Mucosa of rectum (tissue), 2 donors: ENCODE measurements at regions not wholly inside any gene's neighbourhood (a gene's known extent, or its start where the extent isn't known, plus 50 kb on each side); places are given as distances from the start of the nearest gene placed in this dataset.

Experiments used
- H3K27ac ChIP-seq, 2 donors: one replicate each; pipeline ENCODE4 v1.7.0; 2013; ENCODE audit warnings: inconsistent platforms in 2 of 2, low read depth in 2 of 2, low read length in 2 of 2
- H3K27me3 ChIP-seq, 2 donors: one replicate each; pipeline ENCODE4 v1.7.0; 2013; ENCODE audit warnings: low read length in 2 of 2; ENCODE audit not compliant: control insufficient read depth in 2 of 2, insufficient read depth in 2 of 2
- H3K36me3 ChIP-seq, 2 donors: one replicate each; pipeline ENCODE4 v1.7.0; 2013; ENCODE audit warnings: low read length in 2 of 2; ENCODE audit not compliant: control insufficient read depth in 2 of 2, insufficient read depth in 2 of 2
- H3K4me1 ChIP-seq, 2 donors: one replicate each; pipeline ENCODE4 v1.7.0; 2013; ENCODE audit warnings: low read length in 2 of 2, mild to moderate bottlenecking in 1 of 2; ENCODE audit not compliant: control insufficient read depth in 2 of 2, insufficient read depth in 2 of 2
- H3K4me3 ChIP-seq, 2 donors: one replicate each; pipeline ENCODE4 v1.7.0; 2013; ENCODE audit warnings: low read length in 2 of 2
- H3K9ac ChIP-seq, 2 donors: one replicate each; pipeline ENCODE4 v1.7.0; 2013; ENCODE audit warnings: low read length in 2 of 2, low read depth in 1 of 2, mild to moderate bottlenecking in 1 of 2
- H3K9me3 ChIP-seq, 2 donors: one replicate each; pipeline ENCODE4 v1.7.0; 2013; ENCODE audit warnings: low read length in 2 of 2; ENCODE audit not compliant: control insufficient read depth in 2 of 2
- donor health status: healthy.
- donor health status: Normal muscosa, but diverticular disease.

DNA sequence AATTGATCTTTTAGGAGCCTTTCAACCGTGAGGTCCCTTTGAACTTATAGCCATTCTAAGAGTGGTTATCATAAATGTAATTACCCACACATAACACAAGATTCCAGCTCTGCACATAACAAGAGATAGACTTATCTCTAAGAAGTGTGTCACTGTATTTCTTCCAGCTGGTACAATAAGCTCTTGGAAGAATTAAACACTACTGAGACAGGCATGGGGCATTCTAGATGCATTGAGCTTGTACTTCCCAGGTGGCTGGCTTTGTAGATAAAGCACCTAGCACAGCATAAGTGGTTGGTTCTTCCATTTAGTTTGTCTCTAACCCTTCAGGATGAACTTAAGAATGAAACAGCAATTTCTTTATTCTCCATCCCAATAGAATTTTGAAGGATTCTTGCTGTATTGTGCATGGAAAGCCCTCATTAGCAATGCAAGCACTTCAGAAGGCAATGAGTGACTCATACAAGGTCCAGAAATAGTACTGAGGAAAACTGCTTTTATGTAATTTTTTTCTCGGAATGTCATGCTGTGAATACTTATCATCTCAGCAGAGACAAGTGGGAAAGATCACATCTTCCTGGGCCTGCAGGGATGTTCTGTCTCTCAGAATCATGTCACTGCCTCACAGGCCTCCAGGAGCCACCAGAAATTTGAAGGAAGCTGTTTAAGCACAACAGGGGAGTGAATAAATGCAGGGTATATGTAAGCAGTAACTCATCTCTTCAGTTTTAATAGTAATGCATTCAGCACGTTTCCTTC, 91.1 kb upstream of the CD180 start:
- Histone ChIP-seq H3K27me3 (no peaks in the 10 kb centered on the region), H3K9me3 (no peaks in the 10 kb centered on the region), H3K4me1 (no peaks in the 10 kb centered on the region), H3K9ac (no peak overlapping the region), H3K4me3 (no peak overlapping the region), H3K27ac (no peak overlapping the region), H3K36me3 (no peaks in the 10 kb centered on the region)

DNA sequence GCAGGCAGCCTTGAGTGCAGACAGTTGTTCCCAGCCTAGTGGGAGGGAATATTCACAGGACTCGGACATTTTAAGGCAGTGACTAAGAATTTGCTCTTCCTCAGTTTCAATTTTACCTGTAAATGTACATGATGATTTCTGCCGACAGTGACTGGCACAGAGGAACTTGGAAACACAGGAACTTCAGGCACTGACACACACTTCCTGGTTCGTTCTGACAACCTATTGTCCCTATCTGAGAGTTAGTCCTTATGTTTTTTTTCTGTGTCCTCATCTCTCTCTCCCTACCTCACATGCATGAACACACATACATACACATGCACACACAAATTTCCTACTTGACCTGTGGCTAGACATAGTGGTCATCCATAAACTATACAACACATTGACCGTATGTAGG, 89.4 kb upstream of the CD180 start:
- no peaks in the 10 kb centered on the region for H3K9me3 ChIP-seq
- H3K4me3 ChIP-seq = no peak overlapping the region
- H3K9ac ChIP-seq = no peak overlapping the region
- no peaks in the 10 kb centered on the region for H3K4me1 ChIP-seq
- no peaks in the 10 kb centered on the region for H3K36me3 ChIP-seq
- no peaks in the 10 kb centered on the region for H3K27me3 ChIP-seq
- H3K27ac ChIP-seq = no peak overlapping the region

DNA sequence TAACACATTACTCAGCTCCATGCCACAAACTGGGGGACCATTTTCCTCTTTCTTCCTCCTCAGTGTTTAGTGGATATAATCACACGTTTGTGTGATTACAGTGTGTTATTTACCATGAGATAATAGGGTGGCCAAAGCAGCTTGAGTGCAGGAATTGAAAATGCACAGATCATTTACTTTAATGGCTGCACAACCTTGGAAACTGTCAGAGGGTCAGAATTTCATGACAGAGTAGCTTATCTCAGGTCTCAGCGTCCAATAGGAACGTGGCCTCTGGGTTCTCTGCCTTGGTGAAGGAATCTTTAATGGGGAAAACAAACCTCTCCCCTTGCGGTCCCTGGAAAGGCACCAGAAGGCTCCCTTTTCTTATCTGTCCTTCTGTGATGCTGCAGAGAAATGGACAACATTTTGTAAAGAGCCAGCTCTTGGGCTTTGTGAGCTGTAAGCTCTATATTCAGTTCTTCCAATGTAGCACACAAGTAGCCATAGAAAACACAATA, 87.4 kb upstream of the CD180 start:
- Histone ChIP-seq H3K9me3 (no peaks in the 10 kb centered on the region), H3K36me3 (no peaks in the 10 kb centered on the region), H3K9ac (no peak overlapping the region), H3K27me3 (no peaks in the 10 kb centered on the region), H3K27ac (no peak overlapping the region), H3K4me1 (no peaks in the 10 kb centered on the region), H3K4me3 (no peak overlapping the region)

DNA sequence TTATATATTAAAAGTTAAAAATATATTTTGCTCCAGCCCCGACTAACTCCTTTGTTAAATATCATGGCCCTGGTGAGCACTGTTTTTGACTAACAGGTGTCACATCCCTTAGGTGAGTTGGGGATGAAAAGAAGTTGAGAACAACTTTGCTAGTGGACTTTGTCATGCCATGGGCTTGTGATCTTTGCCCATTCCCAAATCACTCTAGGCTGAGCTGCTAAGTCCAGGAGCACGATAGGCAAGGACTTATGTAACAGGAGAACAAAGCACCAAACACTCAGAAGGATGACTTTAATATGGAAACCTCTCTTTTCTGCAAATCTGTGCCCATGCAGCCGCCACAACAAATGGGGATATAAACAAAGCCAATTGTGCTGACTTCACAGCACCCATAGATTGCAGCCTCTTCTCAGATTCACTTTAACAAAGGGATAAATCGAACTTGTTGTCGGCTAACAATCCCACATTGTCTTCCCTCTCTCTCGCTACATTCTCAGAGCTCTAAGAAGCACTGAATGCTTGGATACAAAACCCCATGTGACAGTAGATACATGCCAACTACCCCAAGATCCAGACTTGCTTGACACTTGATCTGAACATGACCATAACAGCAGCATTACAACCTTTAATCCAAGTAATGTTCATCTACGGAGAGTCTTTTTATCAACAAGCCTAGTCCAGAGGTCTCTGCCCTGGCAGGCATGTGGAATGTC, 86.8 kb upstream of the CD180 start:
- peaks cover 0 to 3% of the 10 kb centered on the region in 2 donors for H3K9me3 ChIP-seq
- no peaks in the 10 kb centered on the region for H3K27me3 ChIP-seq

DNA sequence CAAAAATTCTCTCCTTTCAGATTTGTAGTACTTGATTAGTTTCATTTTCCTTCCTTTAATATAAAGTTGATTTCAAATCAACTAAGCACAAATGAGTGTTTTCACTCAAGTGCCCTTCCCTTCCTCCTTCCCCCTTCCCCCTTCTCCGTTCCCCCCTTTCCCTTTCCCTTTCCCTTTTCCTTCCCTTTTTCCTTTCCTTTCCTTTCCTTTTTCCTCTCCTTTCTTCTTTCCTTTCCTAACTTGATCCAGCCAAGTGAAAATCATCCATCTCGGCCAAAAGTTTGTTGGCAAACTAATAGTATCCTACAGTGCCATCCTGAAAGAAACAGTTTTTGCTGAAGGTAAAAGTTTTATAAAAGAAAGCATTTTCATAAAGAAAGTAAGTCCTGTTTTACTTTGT, 85.3 kb upstream of the CD180 start:
- Histone ChIP-seq H3K4me3 (no peak overlapping the region), H3K4me1 (no peaks in the 10 kb centered on the region), H3K27ac (no peak overlapping the region), H3K27me3 (no peaks in the 10 kb centered on the region), H3K36me3 (no peaks in the 10 kb centered on the region), H3K9ac (no peak overlapping the region), H3K9me3 (peaks cover 2 to 6% of the 10 kb centered on the region in 2 donors)

More for the DNA sequence above, 86.8 kb upstream of the CD180 start:
- Histone ChIP-seq H3K36me3 (no peaks in the 10 kb centered on the region), H3K4me3 (no peak overlapping the region), H3K9ac (no peak overlapping the region), H3K4me1 (no peaks in the 10 kb centered on the region), H3K27ac (no peak overlapping the region)

DNA sequence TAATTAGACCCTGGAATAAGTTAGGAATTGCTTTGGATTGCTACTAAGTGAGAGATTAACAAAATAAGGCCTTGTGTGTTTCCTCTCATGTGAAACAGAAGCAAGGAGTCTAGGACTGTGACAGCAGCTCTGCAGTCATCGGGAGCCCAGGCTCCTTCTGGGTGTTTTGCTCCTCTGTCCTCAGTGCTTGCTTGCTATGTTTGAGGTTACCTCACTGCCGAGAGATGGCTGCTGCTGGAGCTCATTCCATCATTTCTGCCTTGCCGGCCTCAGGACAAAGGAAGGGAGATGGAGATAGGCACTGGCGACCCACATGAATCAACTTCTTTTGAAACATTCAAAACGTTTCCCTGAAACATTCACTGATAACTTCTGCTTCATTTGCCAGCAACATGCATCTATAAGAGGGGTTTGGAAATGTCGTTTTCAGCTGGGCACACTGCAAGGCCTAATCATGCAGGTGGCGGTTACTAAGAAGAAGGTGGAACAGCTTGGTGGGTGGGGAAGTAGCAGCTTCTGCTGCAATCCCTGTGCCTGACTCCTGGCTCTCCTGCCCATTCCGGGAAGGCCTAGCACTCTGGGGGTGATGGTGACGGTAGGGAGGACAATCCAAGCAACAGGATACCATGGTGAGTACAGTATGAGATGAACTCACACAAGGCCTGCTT, 77.2 kb upstream of the CD180 start:
- Histone ChIP-seq H3K36me3 (no peaks in the 10 kb centered on the region), H3K9ac (no peak overlapping the region), H3K27ac (no peak overlapping the region), H3K9me3 (peaks cover 2 to 6% of the 10 kb centered on the region in 2 donors), H3K4me1 (peaks cover 11 to 15% of the 10 kb centered on the region in 2 donors), H3K4me3 (no peak overlapping the region), H3K27me3 (no peaks in the 10 kb centered on the region)

DNA sequence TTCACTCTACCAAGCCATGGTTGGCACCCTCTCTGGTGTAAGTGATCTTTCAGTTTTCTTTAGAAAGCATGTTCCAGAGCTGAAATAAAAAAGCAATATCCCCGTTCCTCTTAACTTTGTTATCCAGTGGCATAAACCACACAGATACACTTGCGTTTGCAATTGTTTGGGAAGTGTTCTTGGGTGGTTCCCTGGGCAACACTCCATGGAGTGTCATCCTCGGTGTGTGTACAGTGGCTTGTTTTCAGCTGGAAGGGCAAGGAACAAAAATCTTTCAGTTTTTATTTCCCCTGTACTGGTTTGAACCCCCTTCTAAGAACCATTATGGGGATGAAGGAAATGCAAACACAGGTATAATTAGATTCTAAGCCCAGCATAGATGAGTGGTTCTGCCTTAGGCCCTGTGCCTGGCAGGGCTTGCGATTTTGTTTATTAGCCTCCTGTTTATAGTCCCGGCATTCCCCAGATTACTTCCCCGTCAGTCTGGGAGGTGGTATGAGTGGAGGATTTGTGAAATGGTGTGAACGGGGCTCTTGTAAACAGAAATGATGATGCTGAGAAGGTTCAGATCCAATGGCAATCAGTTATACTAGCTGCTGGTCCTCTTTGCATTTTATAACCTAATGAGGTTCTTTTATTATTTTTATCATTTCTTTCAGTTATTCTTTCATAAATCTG, 76.0 kb upstream of the CD180 start:
- no peak overlapping the region for H3K4me3 ChIP-seq
- no peak overlapping the region for H3K27ac ChIP-seq
- no peaks in the 10 kb centered on the region for H3K27me3 ChIP-seq
- H3K9me3 ChIP-seq = no peaks in the 10 kb centered on the region
- H3K36me3 ChIP-seq = no peaks in the 10 kb centered on the region
- H3K4me1 ChIP-seq = peaks cover 21% of the 10 kb centered on the region in 2 donors
- no peak overlapping the region for H3K9ac ChIP-seq

DNA sequence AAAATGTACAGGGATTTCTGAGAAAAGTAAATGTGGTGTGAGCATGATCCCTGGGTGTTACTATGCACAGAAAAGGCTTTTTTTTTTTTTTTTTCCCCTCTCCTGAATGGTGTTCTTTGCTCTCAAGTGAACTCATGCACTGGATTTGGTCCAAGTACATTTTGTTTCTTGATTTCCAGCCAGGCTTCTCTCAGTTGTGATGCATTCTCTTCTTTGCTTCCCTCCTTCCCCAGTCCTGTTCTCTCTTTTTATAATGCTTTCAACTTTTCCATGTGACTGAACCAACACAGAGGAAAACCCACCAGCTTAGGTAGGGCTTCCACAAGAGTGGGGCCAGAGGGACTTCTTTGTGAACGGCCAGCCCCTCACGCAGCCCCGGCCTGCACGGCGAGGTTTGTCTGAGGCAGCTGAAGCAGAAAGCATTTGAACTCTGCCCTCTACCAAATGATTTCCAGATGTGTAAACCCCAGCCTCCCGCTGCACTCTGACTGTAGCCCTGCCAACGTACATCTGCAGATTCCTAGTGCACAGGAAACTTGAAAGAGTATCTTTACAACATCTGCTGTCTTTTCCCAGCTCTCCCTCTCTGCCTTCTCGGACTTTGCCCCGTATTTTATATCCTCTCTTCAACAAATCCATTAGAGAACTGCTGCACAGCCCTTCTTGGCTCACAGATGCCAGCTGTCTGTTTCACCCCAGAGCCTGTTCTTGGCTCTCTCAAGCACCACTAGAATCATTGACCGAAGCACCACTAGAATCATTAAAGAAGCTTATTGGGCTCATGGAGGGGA, 71.8 kb upstream of the CD180 start:
- peaks cover 21 to 26% of the 10 kb centered on the region in 2 donors for H3K4me1 ChIP-seq
- no peaks in the 10 kb centered on the region for H3K36me3 ChIP-seq
- no peaks in the 10 kb centered on the region for H3K9me3 ChIP-seq
- H3K9ac ChIP-seq = no peak overlapping the region
- H3K4me3 ChIP-seq = peak overlapping the region; percentile 2 to 36
- H3K27ac ChIP-seq = peak overlapping the region; percentile 84 to 88
- no peaks in the 10 kb centered on the region for H3K27me3 ChIP-seq

DNA sequence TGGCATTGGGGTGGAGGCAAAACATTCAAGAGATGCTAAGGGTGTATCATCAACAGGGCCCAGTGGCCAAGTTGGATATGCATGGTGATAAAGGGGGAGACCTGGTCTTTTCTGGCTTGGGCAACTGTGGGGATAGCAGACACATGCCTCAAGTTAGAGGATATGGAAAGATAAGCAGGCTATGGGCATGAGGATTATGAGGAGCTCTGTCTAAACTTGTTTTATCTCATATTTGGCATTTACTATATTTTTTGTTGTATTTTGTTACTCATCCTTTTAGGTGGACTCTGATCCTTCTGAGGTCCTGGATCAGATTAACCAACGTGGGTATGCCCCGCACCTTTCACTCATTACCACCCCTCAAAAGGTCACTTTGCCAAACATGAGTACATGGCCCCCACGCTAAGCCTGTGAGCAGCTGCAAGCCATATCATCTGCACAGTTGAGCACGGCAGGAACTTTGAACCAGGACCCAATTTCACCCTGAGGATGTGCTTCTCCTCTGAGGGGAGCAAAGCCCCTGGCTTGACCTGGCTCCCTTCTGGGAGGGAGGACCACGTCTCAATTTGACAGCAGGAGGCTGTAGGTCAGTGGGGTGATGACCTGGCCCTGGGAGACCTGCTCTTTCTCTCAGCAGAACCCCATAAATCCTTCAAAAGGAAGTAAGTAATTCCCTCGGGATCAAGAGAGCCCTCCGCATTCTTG, 71.1 kb upstream of the CD180 start:
- Histone ChIP-seq H3K4me1 (peaks cover 21 to 26% of the 10 kb centered on the region in 2 donors), H3K9me3 (no peaks in the 10 kb centered on the region), H3K27me3 (no peaks in the 10 kb centered on the region), H3K36me3 (no peaks in the 10 kb centered on the region), H3K4me3 (peak overlapping the region in 1 of 2 donors; percentile 7), H3K27ac (peak overlapping the region; percentile 82 to 88), H3K9ac (no peak overlapping the region)
